Retina (tissue), 1 donor: ENCODE measurements at regions not wholly inside any gene's neighbourhood (a gene's known extent, or its start where the extent isn't known, plus 50 kb on each side); places are given as distances from the start of the nearest gene placed in this dataset.
"Not testable (repeated sequence)": the region's sequence is repeated elsewhere in the genome, so short reads cannot be mapped to it uniquely, and the experiment has no call there.

ENCODE experiments used
- DNase-seq: peaks from one replicate; pipeline ENCODE4 v3.0.0-alpha.2; 2016

GRCh38 chr9:76964612-76965011 is 54.8 kb upstream of the FOXB2 start:
- DNase-seq: no peak

- DNase-seq: no peak
These were observed 56.7 kb upstream of the FOXB2 start for GRCh38 chr9:76962732-76963131.

- peak; percentile 9 for DNase-seq
These were observed 51.3 kb upstream of the PRUNE2 start for GRCh38 chr9:76957258-76957657.

GRCh38 chr9:76956371-76956770 is 50.5 kb upstream of the PRUNE2 start:
- DNase-seq: not testable (repeated sequence)
